Right hindlimb (tissue), 1 donor: ENCODE measurements at regions not wholly inside any gene's neighbourhood (a gene's known extent, or its start where the extent isn't known, plus 50 kb on each side); places are given as distances from the start of the nearest gene placed in this dataset.
"Not testable (repeated sequence)": the region's sequence is repeated elsewhere in the genome, so short reads cannot be mapped to it uniquely, and the experiment has no call there.

ENCODE experiments used
- DNase-seq: peaks from one replicate; pipeline ENCODE4 v3.0.0-alpha.2; 2018

GRCh38 chr4:45036677-45037076 is 310.3 kb upstream of the GNPDA2 start:
- no peak for DNase-seq

GRCh38 chr4:45033676-45034419 is 307.5 kb upstream of the GNPDA2 start:
- no peak for DNase-seq

DNA sequence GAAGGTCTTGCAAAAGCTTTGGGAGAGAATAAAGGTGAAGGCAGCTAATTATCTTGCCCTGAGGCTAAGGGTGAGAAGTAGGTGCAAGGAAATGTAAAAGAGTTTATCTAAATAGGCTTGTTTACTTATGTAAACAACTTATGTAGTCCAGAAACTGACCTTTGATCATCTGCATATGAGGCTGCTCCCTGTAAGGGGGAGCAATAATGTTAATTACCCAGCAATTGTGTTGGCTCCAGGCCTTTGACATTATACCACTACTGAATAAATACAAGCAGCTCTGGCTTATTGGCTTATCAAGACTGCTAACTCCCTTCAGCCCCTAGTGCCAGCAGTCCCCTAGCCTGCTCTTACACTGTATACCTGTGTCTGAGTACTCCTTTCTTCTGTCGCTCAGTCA is 303.7 kb upstream of the GNPDA2 start:
- no peak for DNase-seq

DNA sequence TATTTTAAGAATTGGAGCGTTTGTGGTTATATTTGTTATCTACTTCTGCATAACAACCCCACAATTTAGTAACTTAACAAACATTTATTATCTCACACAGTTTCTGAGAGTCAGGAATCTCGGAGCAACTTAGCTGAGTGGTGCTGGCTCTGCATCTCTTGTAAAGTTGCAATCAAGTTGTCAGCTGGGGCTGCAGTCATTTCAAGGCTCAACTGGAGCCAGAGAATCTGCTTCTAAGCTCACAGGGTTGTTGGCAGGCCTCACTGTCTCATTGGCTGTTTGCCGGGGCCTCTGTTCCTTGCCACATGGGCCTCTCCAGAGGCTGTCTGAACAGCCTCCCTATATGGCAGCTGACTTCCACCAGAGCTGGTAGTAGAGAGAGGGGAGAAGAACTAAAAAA is 281.2 kb upstream of the GNPDA2 start:
- no peak for DNase-seq

DNA sequence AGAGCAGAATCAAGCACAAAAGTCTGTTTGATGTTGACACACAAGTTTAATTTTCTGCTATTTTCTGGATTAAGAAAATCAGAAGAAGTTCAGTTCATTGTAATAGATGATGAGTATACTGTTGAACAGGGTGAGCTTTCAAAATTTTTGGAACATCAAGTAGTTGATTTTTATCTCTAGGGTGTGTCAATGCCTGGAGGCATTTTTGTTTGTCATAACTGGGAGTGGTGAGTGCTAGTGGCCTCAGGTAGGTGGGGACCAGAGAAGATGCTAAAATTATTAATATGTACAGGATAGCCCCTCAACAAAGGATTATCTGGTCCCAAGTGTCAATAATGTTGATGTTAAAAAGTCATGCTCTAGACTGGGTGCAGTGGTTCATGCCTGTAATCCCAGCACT is 279.7 kb upstream of the GNPDA2 start:
- no peak for DNase-seq

DNA sequence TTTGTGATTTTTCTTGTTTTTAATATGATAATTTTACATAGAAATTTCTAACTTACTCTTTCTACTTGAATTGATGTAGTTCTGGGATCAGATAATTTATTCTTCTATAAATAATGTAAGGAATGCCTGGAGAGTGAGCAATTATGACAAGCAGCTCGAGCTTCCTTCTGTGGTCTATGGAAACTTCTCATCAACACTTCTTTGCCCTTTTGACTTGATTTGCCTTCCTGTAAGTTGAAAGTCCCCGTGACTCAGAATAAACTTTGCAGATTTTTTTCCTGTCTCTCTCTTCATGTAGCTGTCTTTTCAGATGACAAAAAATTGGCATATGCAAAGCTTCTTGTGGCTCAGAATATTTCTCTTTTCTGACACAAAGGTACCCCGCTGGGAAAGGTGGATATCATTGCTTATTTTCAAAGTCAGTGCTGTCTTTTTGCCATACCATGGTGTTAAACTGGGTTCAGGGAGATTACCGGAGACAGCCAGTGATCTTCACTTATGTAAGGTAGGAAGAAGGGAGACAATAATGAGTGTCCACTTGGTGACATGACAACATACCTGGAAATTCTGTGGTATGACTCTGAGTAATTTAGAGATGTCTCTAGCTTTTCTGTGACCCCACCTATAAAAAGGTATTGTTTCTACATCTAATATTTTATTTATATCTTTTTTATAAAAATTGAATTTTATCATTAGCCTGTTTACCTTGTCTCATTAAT is 278.6 kb upstream of the GNPDA2 start:
- DNase-seq: no peak

GRCh38 chr4:45004326-45004725 is 278.0 kb upstream of the GNPDA2 start:
- no peak for DNase-seq

- DNase-seq: no peak
Observed at GRCh38 chr4:44996276-44996845, 270.0 kb upstream of the GNPDA2 start.

DNA sequence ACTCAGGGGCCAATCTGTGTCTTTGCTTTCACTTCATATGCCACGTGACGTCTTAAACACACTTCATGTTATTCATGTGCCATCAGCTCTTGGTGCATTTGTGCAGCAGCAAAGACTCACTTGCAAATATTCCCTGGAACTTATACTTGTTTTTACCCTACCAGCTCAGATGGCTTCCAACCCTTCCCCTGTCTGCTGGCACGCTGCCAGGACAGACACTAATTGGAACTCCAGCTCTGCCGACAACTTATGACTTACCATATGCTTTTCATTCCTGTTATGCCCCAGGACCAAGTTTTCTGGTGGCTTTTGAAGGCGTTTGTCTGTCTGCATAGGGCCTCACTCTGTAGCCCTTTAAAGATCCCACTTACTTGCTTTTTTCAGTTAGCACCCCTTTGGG is 261.7 kb upstream of the GNPDA2 start:
- DNase-seq: no peak

DNA sequence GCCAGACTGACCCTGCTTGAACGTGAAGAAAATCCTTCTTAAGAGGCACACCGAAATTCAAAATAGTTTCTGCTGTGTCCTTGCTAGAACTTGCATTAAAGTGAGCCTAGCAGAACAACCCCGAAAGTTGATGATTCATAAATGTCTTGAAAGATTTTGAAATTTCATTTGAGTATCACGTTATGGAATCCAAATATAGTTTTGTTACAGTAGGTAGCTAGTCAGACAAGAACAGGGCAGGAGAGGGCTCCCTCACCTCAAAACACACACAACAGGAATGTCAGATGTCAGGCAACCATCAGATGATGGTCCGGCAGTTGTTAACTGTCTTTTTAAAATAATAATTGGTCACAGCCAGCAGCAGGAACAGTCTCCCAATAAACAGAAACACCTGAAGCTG is 259.6 kb upstream of the GNPDA2 start:
- no peak for DNase-seq

- DNase-seq: no peak
Observed at GRCh38 chr4:44985152-44985551, 258.8 kb upstream of the GNPDA2 start.

DNA sequence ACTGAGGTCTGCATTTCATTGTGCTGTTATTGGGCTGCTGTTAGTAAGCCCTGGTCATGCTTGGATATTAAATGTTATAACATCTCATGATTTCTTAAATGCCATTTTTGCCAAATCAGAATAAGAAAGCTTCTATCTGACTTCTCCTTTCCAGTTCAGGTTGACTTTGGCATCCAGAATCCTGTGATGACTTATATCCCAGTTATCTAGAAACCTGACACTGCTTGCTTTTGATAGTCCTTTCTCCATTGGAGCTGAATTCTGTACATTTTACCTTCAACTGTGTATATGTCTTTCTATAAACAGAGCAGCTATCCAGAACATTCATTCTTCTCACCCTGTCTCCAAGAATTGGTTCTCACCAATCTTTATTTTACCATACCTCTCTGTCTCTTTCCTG is 257.7 kb upstream of the GNPDA2 start:
- no peak for DNase-seq

- DNase-seq: no peak
Observed at GRCh38 chr4:44983083-44983482, 256.7 kb upstream of the GNPDA2 start.

- DNase-seq: no peak
Observed at GRCh38 chr4:44978020-44978419, 251.7 kb upstream of the GNPDA2 start.

DNA sequence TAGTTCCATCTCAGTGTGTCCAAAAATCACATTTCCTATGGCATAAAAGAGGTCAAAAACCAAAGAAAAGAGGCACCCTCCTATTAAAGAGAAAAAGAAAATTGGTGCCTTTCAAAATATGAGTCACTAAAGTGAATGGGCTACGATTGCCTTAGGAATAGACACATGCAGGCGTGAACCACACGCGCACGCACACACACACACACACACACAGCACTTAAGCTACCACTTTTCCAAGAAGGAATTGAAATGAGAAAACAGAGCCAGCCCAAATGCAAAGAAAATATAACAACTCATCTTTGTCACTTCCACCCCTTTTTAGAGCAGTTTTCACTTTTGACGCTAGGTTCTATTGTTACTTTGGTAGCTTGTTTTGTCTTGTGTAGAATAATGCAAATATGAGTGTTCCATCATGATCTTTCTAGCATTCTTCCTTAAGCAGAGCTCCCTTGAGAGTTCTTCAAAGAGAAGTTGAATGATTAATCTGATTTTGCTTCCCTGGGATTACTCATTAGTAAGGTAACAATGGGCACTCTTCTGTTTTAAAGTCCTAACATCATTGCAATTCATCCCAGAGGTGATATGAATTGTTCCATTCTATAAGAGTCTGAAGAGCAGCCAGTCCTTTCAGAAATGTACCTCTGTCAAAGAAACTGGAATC is 239.2 kb upstream of the GNPDA2 start:
- no peak for DNase-seq

- not testable (repeated sequence) for DNase-seq
Observed at GRCh38 chr4:44964086-44964485, 237.7 kb upstream of the GNPDA2 start.

DNA sequence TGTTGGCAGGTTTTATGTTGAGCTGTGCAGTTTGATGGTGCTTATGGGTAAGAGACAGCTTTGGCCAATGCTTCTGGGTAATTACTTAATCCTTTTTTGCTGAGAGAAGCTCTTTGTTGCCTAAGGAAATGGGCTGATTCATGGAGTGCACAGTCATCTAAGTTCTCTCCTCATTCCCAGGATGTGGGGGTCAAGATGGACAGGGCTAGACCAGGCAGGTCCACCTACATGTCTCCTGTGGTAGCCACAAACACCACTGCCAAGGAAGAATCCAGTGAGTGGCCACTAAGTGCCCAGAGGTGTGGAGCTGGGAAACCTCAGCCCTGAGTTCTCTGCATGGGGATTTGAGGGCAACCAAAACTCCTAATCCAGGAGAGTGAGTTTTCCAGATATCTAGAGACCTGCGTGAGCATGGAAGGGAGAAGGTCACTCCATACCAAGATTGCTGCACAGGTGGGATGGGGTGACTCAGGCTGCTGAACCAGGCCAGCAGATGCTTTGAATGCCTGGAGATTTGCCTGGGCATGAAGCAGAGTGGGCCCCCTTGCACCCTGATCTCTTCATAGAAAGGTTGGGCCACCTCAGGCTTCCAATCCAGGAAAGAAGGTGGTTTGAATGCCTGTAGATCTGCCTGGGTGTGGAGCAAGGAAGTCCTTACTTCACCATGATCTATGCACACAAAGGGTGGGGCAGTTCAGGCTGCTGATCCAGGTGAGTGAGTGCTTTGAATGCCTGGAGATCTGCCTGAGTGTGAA is 234.8 kb upstream of the GNPDA2 start:
- no peak for DNase-seq

DNA sequence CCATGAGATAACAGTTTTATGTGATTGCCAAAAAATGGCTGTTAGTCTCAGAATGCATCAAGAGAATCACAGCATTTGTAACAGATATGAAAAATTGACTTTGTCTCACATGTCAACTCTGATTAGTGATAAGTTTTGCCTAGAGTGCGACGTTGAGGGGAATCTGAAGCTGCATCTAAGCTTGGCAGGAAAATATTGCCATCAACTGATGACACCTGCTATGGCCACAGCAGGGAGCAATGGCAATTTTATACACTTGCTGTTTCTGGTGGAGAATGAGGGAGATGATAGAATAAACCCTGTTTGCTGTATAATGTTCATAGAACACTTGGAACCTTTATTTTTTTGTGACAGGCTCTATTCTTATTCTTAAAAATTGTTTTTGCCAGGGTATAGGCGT is 205.4 kb upstream of the GNPDA2 start:
- DNase-seq: no peak

GRCh38 chr4:44928785-44929184 is 202.4 kb upstream of the GNPDA2 start:
- no peak for DNase-seq

- no peak for DNase-seq
Observed at GRCh38 chr4:44927399-44928380, 201.3 kb upstream of the GNPDA2 start.

GRCh38 chr4:44916411-44916810 is 190.1 kb upstream of the GNPDA2 start:
- no peak for DNase-seq

- DNase-seq: no peak
Observed at GRCh38 chr4:44914748-44915147, 188.4 kb upstream of the GNPDA2 start.
